Uterus (tissue), 2 donors: ENCODE measurements at regions not wholly inside any gene's neighbourhood (a gene's known extent, or its start where the extent isn't known, plus 50 kb on each side); places are given as distances from the start of the nearest gene placed in this dataset.

Experiments used
- POLR2A ChIP-seq, 2 donors: fragments of 450-650 bp; IDR thresholded peaks; one replicate each; pipeline ENCODE4 v1.6.1; 2016; ENCODE audit warnings: antibody characterized with exemption in 2 of 2, mild to moderate bottlenecking in 1 of 2, moderate library complexity in 1 of 2
- TF ChIP-seq, protein P1 (sequence below), 4 experiments: fragments of 200-600 bp in 2 of 4; fragments of 450-650 bp in 2 of 4; sonication (generic) in 2 of 4; IDR thresholded peaks; one replicate each; pipeline ENCODE4 v1.5.1; 2016 to 2019; ENCODE audit warnings: antibody characterized with exemption in 4 of 4, mild to moderate bottlenecking in 2 of 4, moderate library complexity in 1 of 4

DNA sequence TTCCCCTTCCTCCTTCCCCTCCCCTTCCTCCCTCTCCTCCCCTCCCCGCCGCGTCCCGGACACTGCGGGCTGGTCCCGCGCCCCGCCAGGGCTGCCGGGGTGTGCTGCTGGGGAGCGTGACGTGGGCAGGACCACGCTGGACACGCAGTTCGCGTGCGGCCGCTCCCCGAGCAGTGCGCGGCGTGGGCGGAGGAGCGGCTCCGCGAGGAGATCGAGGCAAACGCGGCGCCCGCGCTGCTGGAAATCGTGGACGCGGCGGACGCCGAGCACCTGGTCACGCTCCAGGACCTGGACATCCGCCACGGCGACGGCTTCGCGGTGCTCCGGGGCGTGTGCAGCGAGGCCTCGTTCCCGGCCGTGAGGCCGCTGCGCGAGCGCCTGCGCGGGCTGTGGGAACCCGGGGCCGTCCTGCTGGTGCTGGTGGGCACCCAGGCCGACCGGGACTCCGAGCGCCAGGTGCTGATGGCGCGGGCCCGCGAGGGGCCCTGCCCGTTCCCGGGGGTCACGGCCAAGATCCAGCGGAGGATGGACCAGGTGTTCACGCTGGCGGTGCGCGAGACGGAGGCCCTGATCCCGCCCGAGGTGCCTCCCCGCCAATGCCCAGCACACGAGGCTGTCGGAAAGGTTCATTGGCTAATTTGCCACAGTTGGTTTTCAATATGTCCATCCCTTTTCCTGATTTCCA is 84.3 kb downstream of the TNFAIP2 start:
- peak; percentile 46 to 74 for TF ChIP-seq POLR2A (IDR thresholded peaks at IDR 0.05)
- TF ChIP-seq, protein P1, sequence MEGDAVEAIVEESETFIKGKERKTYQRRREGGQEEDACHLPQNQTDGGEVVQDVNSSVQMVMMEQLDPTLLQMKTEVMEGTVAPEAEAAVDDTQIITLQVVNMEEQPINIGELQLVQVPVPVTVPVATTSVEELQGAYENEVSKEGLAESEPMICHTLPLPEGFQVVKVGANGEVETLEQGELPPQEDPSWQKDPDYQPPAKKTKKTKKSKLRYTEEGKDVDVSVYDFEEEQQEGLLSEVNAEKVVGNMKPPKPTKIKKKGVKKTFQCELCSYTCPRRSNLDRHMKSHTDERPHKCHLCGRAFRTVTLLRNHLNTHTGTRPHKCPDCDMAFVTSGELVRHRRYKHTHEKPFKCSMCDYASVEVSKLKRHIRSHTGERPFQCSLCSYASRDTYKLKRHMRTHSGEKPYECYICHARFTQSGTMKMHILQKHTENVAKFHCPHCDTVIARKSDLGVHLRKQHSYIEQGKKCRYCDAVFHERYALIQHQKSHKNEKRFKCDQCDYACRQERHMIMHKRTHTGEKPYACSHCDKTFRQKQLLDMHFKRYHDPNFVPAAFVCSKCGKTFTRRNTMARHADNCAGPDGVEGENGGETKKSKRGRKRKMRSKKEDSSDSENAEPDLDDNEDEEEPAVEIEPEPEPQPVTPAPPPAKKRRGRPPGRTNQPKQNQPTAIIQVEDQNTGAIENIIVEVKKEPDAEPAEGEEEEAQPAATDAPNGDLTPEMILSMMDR (IDR thresholded peaks at IDR 0.05): no peak
